ENCODE measurements at regions not wholly inside any gene's neighbourhood (a gene's known extent, or its start where the extent isn't known, plus 50 kb on each side); places are given as distances from the start of the nearest gene placed in this dataset.

- Histone ChIP-seq H3K9me3 (no peaks in the 10 kb centered on the region), H3K4me3 (no peak overlapping the region), H3K27ac (no peak overlapping the region), H3K4me1 (no peaks in the 10 kb centered on the region), H3K27me3 (no peaks in the 10 kb centered on the region), H3K36me3 (no peaks in the 10 kb centered on the region)
- 70 to 81% methylated on average over 2 of the region's 2 CpGs for WGBS, 2 donors
- DNase-seq (no peak), ATAC-seq (ENCODE audit: low FRiP score in 2 of 2) (no peak)
- no peak for TF ChIP-seq EP300 (IDR thresholded peaks at IDR 0.05)
- no peak for TF ChIP-seq POLR2A (IDR thresholded peaks at IDR 0.05)
Observed at GRCh38 chr2:156706576-156706975, 270.4 kb downstream of the GPD2 start.

- no peak for TF ChIP-seq CTCF (IDR thresholded peaks at IDR 0.05)
- no peak for TF ChIP-seq POLR2A (IDR thresholded peaks at IDR 0.05)
- TF ChIP-seq POLR2AphosphoS5 (IDR thresholded peaks at IDR 0.05) = no peak
- TF ChIP-seq EP300 (IDR thresholded peaks at IDR 0.05) = no peak
- no peak overlapping the region for H3K4me3 ChIP-seq
- no peaks in the 10 kb centered on the region for H3K9me3 ChIP-seq
- H3K4me1 ChIP-seq = no peaks in the 10 kb centered on the region
- no peaks in the 10 kb centered on the region for H3K27me3 ChIP-seq
- no peak overlapping the region for H3K27ac ChIP-seq
- no peak for ATAC-seq (ENCODE audit: low FRiP score in 2 of 2)
- WGBS, 2 donors = 85 to 87% methylated on average over 2 of the region's 2 CpGs
- DNase-seq = no peak
- H3K36me3 ChIP-seq = no peaks in the 10 kb centered on the region
Observed at GRCh38 chr2:156708051-156708450, 271.9 kb downstream of the GPD2 start.

- no peaks in the 10 kb centered on the region for H3K4me1 ChIP-seq
- H3K9me3 ChIP-seq = no peaks in the 10 kb centered on the region
- no peaks in the 10 kb centered on the region for H3K27me3 ChIP-seq
- no peak overlapping the region for H3K4me3 ChIP-seq
- TF ChIP-seq POLR2A (IDR thresholded peaks at IDR 0.05) (no peak), EP300 (IDR thresholded peaks at IDR 0.05) (no peak), CTCF (IDR thresholded peaks at IDR 0.05) (no peak), POLR2AphosphoS5 (IDR thresholded peaks at IDR 0.05) (no peak)
- no peak for DNase-seq
- WGBS, 2 donors = 74% methylated on average over 4 of the region's 4 CpGs
- H3K27ac ChIP-seq = no peak overlapping the region
- no peak for ATAC-seq (ENCODE audit: low FRiP score in 2 of 2)
- no peaks in the 10 kb centered on the region for H3K36me3 ChIP-seq
Observed at GRCh38 chr2:156709091-156709490, 272.9 kb downstream of the GPD2 start.

GRCh38 chr2:156719036-156719435 is 282.9 kb downstream of the GPD2 start:
- Histone ChIP-seq H3K4me3 (no peak overlapping the region), H3K36me3 (no peaks in the 10 kb centered on the region), H3K4me1 (no peaks in the 10 kb centered on the region), H3K9me3 (no peaks in the 10 kb centered on the region), H3K27me3 (no peaks in the 10 kb centered on the region), H3K27ac (no peak overlapping the region)
- DNase-seq = no peak
- TF ChIP-seq EP300 (IDR thresholded peaks at IDR 0.05) (no peak), POLR2A (IDR thresholded peaks at IDR 0.05) (no peak), POLR2AphosphoS5 (IDR thresholded peaks at IDR 0.05) (no peak)
- 51 to 57% methylated on average over 3 of the region's 3 CpGs for WGBS, 2 donors
- ATAC-seq (ENCODE audit: low FRiP score in 2 of 2) = no peak

GRCh38 chr2:156727867-156728266 is 291.7 kb downstream of the GPD2 start:
- DNase-seq (no peak), ATAC-seq (ENCODE audit: low FRiP score in 2 of 2) (no peak)
- TF ChIP-seq EP300 (IDR thresholded peaks at IDR 0.05) = no peak
- no peak for TF ChIP-seq POLR2A (IDR thresholded peaks at IDR 0.05)
- no peak for TF ChIP-seq POLR2AphosphoS5 (IDR thresholded peaks at IDR 0.05)
- no peak for TF ChIP-seq CTCF (IDR thresholded peaks at IDR 0.05)
- Histone ChIP-seq H3K4me3 (no peak overlapping the region), H3K27ac (no peak overlapping the region), H3K9me3 (no peaks in the 10 kb centered on the region), H3K4me1 (no peaks in the 10 kb centered on the region), H3K36me3 (no peaks in the 10 kb centered on the region), H3K27me3 (no peaks in the 10 kb centered on the region)

- no peaks in the 10 kb centered on the region for H3K9me3 ChIP-seq
- H3K4me3 ChIP-seq = no peak overlapping the region
- no peak for TF ChIP-seq CTCF (IDR thresholded peaks at IDR 0.05)
- no peak for TF ChIP-seq EP300 (IDR thresholded peaks at IDR 0.05)
- no peak for TF ChIP-seq POLR2AphosphoS5 (IDR thresholded peaks at IDR 0.05)
- TF ChIP-seq POLR2A (IDR thresholded peaks at IDR 0.05) = no peak
- no peak overlapping the region for H3K27ac ChIP-seq
- DNase-seq (no peak), ATAC-seq (ENCODE audit: low FRiP score in 2 of 2) (no peak)
- no peaks in the 10 kb centered on the region for H3K27me3 ChIP-seq
- H3K4me1 ChIP-seq = no peaks in the 10 kb centered on the region
- no peaks in the 10 kb centered on the region for H3K36me3 ChIP-seq
- WGBS, 2 donors = 82 to 89% methylated on average over 2 of the region's 2 CpGs
Observed at GRCh38 chr2:156728328-156728727, 292.1 kb downstream of the GPD2 start.
